CD4-positive, alpha-beta T cell (primary cell): ENCODE measurements at regions not wholly inside any gene's neighbourhood (a gene's known extent, or its start where the extent isn't known, plus 50 kb on each side); places are given as distances from the start of the nearest gene placed in this dataset.

Experiments used
- ATAC-seq: fragments of 200-7000 bp; cut with Tn5 transposase; one replicate; pipeline ENCODE4 v1.10.0; 2022; ENCODE audit warnings: mild to moderate bottlenecking; ENCODE audit not compliant: poor library complexity
- CTCF ChIA-PET: fragments of 350-600 bp; sonication (Branson Sonifier 250); formaldehyde crosslinking; loops from one replicate; lab custom pipeline; 2021; ENCODE audit warnings: antibody characterized with exemption, inconsistent platforms; lab: Charles Lee
- POLR2A ChIA-PET: fragments of 350-600 bp; sonication (Branson Sonifier 250); formaldehyde crosslinking; loops from one replicate; lab custom pipeline; 2021; ENCODE audit warnings: antibody characterized with exemption, inconsistent platforms; lab: Charles Lee
- DNase-seq, 14 experiments: peaks; one replicate each; pipeline ENCODE4 v3.0.0-alpha.2; 2013 to 2020; ENCODE audit warnings: mixed read lengths in 2 of 14
- H3K27ac ChIP-seq, 2 donors: one replicate each; pipeline versions ENCODE4 v1.5.1 to v1.7.0; 2013; ENCODE audit warnings: low read length in 2 of 2, low read depth in 1 of 2, mild to moderate bottlenecking in 1 of 2
- H3K27me3 ChIP-seq, 2 experiments: 1 replicate in 1 of 2; 2 replicates in 1 of 2; pipeline versions ENCODE4 v1.6.1 to v1.7.0; 2013; ENCODE audit warnings: low read length in 2 of 2, control low read depth in 1 of 2, mild to moderate bottlenecking in 1 of 2, moderate library complexity in 1 of 2; ENCODE audit not compliant: insufficient read depth in 2 of 2, control insufficient read depth in 1 of 2
- H3K36me3 ChIP-seq: one replicate; pipeline ENCODE4 v1.6.1; 2013; ENCODE audit warnings: low read length, control low read depth; ENCODE audit not compliant: insufficient read depth
- H3K4me1 ChIP-seq: one replicate; pipeline ENCODE4 v1.6.1; 2013; ENCODE audit warnings: low read length, control low read depth; ENCODE audit not compliant: insufficient read depth
- H3K4me3 ChIP-seq: one replicate; pipeline ENCODE4 v1.5.1; 2013; ENCODE audit warnings: mild to moderate bottlenecking, low read length, moderate library complexity
- H3K9me3 ChIP-seq, 2 experiments: 1 replicate in 1 of 2; 2 replicates in 1 of 2; pipeline versions ENCODE4 v1.6.1 to v1.7.0; 2013; ENCODE audit warnings: low read length in 2 of 2, mild to moderate bottlenecking in 2 of 2, control low read depth in 1 of 2, moderate library complexity in 1 of 2; ENCODE audit not compliant: control insufficient read depth in 1 of 2, insufficient read depth in 1 of 2
- H3K27ac Mint-ChIP-seq: one replicate; pipeline ENCODE4 v1.8.0; 2020; ENCODE audit warnings: mixed read lengths
- H3K27me3 Mint-ChIP-seq: one replicate; pipeline ENCODE4 v1.8.0; 2021; ENCODE audit warnings: mixed read lengths
- H3K36me3 Mint-ChIP-seq: one replicate; pipeline ENCODE4 v1.8.0; 2021; ENCODE audit warnings: low read depth, mixed read lengths
- H3K4me1 Mint-ChIP-seq: one replicate; pipeline ENCODE4 v1.8.0; 2021; ENCODE audit warnings: low read depth, mixed read lengths
- H3K4me3 Mint-ChIP-seq: one replicate; pipeline ENCODE4 v1.8.0; 2020; ENCODE audit warnings: mild to moderate bottlenecking, mixed read lengths
- H3K9me3 Mint-ChIP-seq: one replicate; pipeline ENCODE4 v1.8.0; 2020; ENCODE audit warnings: mixed read lengths
- CTCF ChIP-seq: fragments of 200-600 bp; IDR thresholded peaks from one replicate; pipeline ENCODE4 v1.8.0; 2022; ENCODE audit warnings: antibody characterized with exemption, mild to moderate bottlenecking
- intact Hi-C, 2 experiments: fragments of 100-400 bp; cut with DNase I in 1 of 2; cut with micrococcal nuclease in 1 of 2; formaldehyde crosslinking; loops; one replicate each; pipeline versions ENCODE4 v1.15.1 to v1.9.0; 2023 to 2025; cut with DNase I, micrococcal nuclease

- no peak for DNase-seq
- no peaks in the 10 kb centered on the region for H3K36me3 Mint-ChIP-seq
- intact Hi-C loops: no loop called here
- no peak for TF ChIP-seq CTCF
- no peak overlapping the region for H3K4me3 Mint-ChIP-seq
- no peak overlapping the region for H3K27ac ChIP-seq
- ChIA-PET CTCF (no interaction called here), POLR2A (no interaction called here)
- H3K27ac Mint-ChIP-seq: no peak overlapping the region
- no peaks in the 10 kb centered on the region for H3K4me1 ChIP-seq
- no peaks in the 10 kb centered on the region for H3K27me3 Mint-ChIP-seq
- H3K36me3 ChIP-seq: no peaks in the 10 kb centered on the region
- no peak for ATAC-seq
- no peaks in the 10 kb centered on the region for H3K9me3 ChIP-seq
- no peaks in the 10 kb centered on the region for H3K9me3 Mint-ChIP-seq
- H3K27me3 ChIP-seq: no peaks in the 10 kb centered on the region
- no peaks in the 10 kb centered on the region for H3K4me1 Mint-ChIP-seq
- H3K4me3 ChIP-seq: no peak overlapping the region
Observed at GRCh38 chr18:71994273-71994672, 549.9 kb downstream of the CBLN2 start.

GRCh38 chr18:71989616-71990015, 554.5 kb downstream of the CBLN2 start:
- Mint-ChIP-seq H3K27me3 (no peaks in the 10 kb centered on the region), H3K9me3 (no peaks in the 10 kb centered on the region), H3K4me1 (no peaks in the 10 kb centered on the region), H3K36me3 (no peaks in the 10 kb centered on the region), H3K4me3 (no peak overlapping the region), H3K27ac (no peak overlapping the region)
- no peak for DNase-seq
- TF ChIP-seq CTCF: no peak
- Histone ChIP-seq H3K27me3 (no peaks in the 10 kb centered on the region), H3K4me1 (no peaks in the 10 kb centered on the region), H3K4me3 (no peak overlapping the region), H3K27ac (no peak overlapping the region), H3K9me3 (no peaks in the 10 kb centered on the region), H3K36me3 (no peaks in the 10 kb centered on the region)
- ATAC-seq: no peak
- POLR2A ChIA-PET: no interaction called here
- intact Hi-C loops: no loop called here
- CTCF ChIA-PET: no interaction called here

DNA sequence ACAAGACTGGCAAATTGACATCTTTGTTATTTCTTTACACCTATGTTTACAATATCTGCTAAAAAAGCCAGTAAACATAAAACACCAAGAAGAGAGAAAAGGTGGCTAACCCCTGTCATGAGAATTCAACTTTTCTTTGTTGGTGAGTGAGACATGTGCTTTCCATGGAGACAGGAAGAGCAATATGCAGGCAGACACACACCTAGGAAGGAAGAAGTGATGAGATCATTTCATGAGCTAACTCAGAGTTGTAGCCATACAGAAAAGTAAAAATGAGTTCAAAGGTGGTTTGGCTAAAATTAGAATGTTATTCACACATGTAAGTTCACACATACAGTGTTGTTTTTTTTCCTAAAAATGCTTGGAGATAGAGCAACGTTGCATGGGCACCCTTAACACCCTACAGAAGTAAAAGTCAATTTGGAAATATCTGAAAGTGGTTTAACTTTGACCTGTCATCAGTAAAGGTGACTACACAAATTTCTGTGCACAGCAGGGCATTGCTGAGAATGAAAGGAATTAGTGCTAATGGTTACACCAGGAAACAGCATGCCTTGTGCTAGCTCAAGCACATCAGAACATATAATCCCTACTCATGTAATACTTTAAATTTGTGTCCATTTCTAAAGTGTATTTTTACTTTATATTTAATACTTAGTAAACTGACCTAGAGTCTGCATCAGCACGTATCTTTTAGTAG, 557.6 kb downstream of the CBLN2 start:
- Histone ChIP-seq H3K4me1 (no peaks in the 10 kb centered on the region), H3K4me3 (no peak overlapping the region)

More for the DNA sequence above, 557.6 kb downstream of the CBLN2 start:
- no peaks in the 10 kb centered on the region for H3K27me3 ChIP-seq
- no peaks in the 10 kb centered on the region for H3K36me3 Mint-ChIP-seq
- DNase-seq (no peak), ATAC-seq (no peak)
- intact Hi-C loops: no loop called here
- TF ChIP-seq CTCF: no peak
- H3K27ac Mint-ChIP-seq: no peak overlapping the region
- ChIA-PET CTCF (no interaction called here), POLR2A (no interaction called here)
- H3K27ac ChIP-seq: no peak overlapping the region
- peaks cover 5% of the 10 kb centered on the region for H3K9me3 Mint-ChIP-seq
- H3K4me1 Mint-ChIP-seq: no peaks in the 10 kb centered on the region
- H3K9me3 ChIP-seq: no peaks in the 10 kb centered on the region
- H3K36me3 ChIP-seq: no peaks in the 10 kb centered on the region
- H3K27me3 Mint-ChIP-seq: no peaks in the 10 kb centered on the region
- no peak overlapping the region for H3K4me3 Mint-ChIP-seq
